Activated CD4-positive, alpha-beta memory T cell treated with anti-CD3 and anti-CD28 coated beads for 36 hours (primary cell): ENCODE measurements at regions not wholly inside any gene's neighbourhood (a gene's known extent, or its start where the extent isn't known, plus 50 kb on each side); places are given as distances from the start of the nearest gene placed in this dataset.
"Not testable (repeated sequence)": the region's sequence is repeated elsewhere in the genome, so short reads cannot be mapped to it uniquely, and the experiment has no call there.

Source experiments
- CTCF ChIA-PET: fragments of 350-600 bp; sonication (Branson Sonifier 250); formaldehyde crosslinking; loops from one replicate; lab custom pipeline; 2021; ENCODE audit warnings: antibody characterized with exemption, inconsistent platforms; lab: Charles Lee
- POLR2A ChIA-PET: fragments of 350-600 bp; sonication (Branson Sonifier 250); formaldehyde crosslinking; loops from one replicate; lab custom pipeline; 2021; ENCODE audit warnings: antibody characterized with exemption; lab: Charles Lee
- DNase-seq: peaks from one replicate; pipeline ENCODE4 v3.0.0-alpha.2; 2020
- H3K27ac Mint-ChIP-seq: one replicate; pipeline ENCODE4 v1.8.0; 2021; ENCODE audit warnings: mixed read lengths
- H3K27me3 Mint-ChIP-seq: one replicate; pipeline ENCODE4 v1.8.0; 2021; ENCODE audit warnings: mixed read lengths
- H3K36me3 Mint-ChIP-seq: one replicate; pipeline ENCODE4 v1.8.0; 2021; ENCODE audit warnings: mixed read lengths
- H3K4me1 Mint-ChIP-seq: one replicate; pipeline ENCODE4 v1.8.0; 2021; ENCODE audit warnings: low read depth, mixed read lengths
- H3K4me3 Mint-ChIP-seq: one replicate; pipeline ENCODE4 v1.8.0; 2021; ENCODE audit warnings: mild to moderate bottlenecking, mixed read lengths
- H3K9me3 Mint-ChIP-seq: one replicate; pipeline ENCODE4 v1.8.0; 2021; ENCODE audit warnings: mixed read lengths
- intact Hi-C: fragments of 100-400 bp; cut with micrococcal nuclease; formaldehyde crosslinking; loops from one replicate; pipeline ENCODE4 v1.15.1; 2023

DNA sequence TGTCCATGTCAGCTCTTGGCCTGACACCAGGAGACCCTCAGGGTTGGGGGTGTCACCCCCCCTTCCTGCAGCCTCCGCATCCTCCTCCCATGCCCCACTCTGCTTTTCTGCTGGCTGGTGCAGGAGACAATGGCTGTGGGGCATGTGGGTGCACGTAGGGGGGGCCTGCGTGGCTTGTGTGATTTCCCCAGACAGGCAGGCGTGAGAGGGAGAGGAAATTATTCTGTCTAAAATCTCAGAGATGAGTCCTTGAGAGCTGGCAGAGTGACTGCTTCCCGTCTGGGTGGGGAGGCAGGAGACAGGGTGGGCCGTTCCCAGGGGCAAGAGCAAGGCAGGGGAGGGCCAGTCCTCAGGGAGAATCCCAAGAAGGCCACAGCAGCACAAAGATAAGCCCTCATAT lies 173.2 kb downstream of the TRIM43 start:
- POLR2A ChIA-PET, H3K27ac Mint-ChIP-seq, intact Hi-C loops, H3K36me3 Mint-ChIP-seq, CTCF ChIA-PET, H3K27me3 Mint-ChIP-seq, H3K9me3 Mint-ChIP-seq, H3K4me1 Mint-ChIP-seq, H3K4me3 Mint-ChIP-seq, DNase-seq: not testable (repeated sequence)

DNA sequence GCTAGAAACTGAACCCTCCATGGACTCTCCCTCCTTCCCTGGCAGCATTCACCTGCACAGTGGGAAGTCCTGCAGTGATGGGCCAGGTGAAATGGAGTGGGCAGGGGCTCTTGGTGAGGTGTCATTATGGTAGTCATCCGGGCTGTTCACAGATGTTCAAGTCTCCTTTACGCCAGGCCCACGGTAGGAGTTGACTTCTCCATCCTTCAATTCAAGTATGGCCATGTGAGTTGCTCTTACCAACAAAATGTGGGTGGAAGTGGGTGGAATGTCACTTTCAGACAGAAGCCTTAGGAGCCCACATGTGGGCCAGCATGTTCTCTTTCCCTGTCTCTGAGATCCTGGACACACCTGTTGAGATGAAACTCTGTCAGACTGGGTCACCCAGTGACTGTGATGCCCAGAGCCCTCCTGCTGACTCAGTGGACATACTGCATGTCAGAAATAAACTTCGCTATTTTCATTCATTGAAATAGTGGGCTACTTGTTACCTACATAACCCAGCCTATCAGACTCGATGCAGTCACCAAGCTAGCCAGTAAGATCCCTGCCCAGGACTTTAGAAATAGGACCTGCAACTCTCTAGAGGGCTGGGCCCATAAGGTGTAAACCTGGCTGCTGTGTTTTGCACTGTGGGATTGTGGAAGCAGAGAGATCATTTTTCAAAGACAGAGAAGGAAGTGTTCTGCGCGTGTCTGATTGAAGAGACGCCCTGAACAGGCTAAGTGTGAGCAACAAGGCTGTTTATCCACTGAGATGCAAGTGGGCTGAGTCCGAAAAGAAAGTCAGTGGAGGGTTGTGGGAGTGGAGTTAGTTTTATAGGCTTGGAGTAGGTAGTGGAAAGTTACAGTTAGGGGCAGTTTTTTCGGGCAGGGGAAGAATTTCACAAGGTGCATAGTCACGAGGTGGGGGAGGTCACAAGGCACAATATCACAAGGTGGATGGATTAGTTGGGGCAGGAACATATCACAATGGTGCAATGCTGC lies 174.4 kb downstream of the TRIM43 start:
- CTCF ChIA-PET, H3K9me3 Mint-ChIP-seq: not testable (repeated sequence)

GRCh38 chr2:95767531-95767930 lies 175.7 kb downstream of the TRIM43 start:
- H3K36me3 Mint-ChIP-seq, DNase-seq, H3K27me3 Mint-ChIP-seq, CTCF ChIA-PET, H3K4me1 Mint-ChIP-seq, H3K4me3 Mint-ChIP-seq, H3K27ac Mint-ChIP-seq, POLR2A ChIA-PET, intact Hi-C loops, H3K9me3 Mint-ChIP-seq: not testable (repeated sequence)

More for the DNA sequence above, 174.4 kb downstream of the TRIM43 start:
- H3K4me1 Mint-ChIP-seq, POLR2A ChIA-PET, H3K4me3 Mint-ChIP-seq, intact Hi-C loops, DNase-seq, H3K27ac Mint-ChIP-seq, H3K27me3 Mint-ChIP-seq, H3K36me3 Mint-ChIP-seq: not testable (repeated sequence)

DNA sequence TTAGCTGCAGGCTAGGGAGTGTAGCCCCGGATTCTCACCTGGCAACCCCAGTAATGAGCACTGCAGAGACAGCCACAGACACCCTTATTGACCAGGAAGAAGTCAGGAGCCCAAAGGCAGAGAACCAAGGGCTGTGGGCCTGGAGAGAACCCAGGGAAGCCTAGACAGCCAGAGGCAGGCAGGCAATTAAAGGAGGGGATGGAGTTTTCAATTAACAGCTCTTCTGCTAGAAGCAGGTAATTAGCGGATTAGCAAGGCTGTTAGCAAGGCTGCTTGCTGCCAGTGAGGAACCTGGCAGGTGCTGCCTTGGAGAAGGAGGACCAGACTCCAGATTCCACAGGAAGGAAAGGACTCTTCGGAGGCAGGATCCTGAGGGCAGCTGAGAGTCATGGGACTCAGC lies 176.1 kb downstream of the TRIM43 start:
- H3K4me3 Mint-ChIP-seq, DNase-seq, POLR2A ChIA-PET, H3K4me1 Mint-ChIP-seq, H3K27me3 Mint-ChIP-seq, intact Hi-C loops, H3K27ac Mint-ChIP-seq, H3K9me3 Mint-ChIP-seq, H3K36me3 Mint-ChIP-seq, CTCF ChIA-PET: not testable (repeated sequence)

- H3K4me1 Mint-ChIP-seq, CTCF ChIA-PET, POLR2A ChIA-PET, H3K27ac Mint-ChIP-seq, H3K27me3 Mint-ChIP-seq, H3K9me3 Mint-ChIP-seq, DNase-seq, H3K4me3 Mint-ChIP-seq, H3K36me3 Mint-ChIP-seq, intact Hi-C loops: not testable (repeated sequence)
Observed at GRCh38 chr2:95769256-95769655, 177.5 kb downstream of the TRIM43 start.

- intact Hi-C loops, H3K36me3 Mint-ChIP-seq, DNase-seq, CTCF ChIA-PET, H3K27me3 Mint-ChIP-seq, H3K27ac Mint-ChIP-seq, H3K9me3 Mint-ChIP-seq, H3K4me3 Mint-ChIP-seq, POLR2A ChIA-PET, H3K4me1 Mint-ChIP-seq: not testable (repeated sequence)
Observed at GRCh38 chr2:95770726-95771125, 178.9 kb downstream of the TRIM43 start.

- H3K27me3 Mint-ChIP-seq, H3K4me1 Mint-ChIP-seq, POLR2A ChIA-PET: not testable (repeated sequence)
Observed at GRCh38 chr2:95774322-95775192, 182.8 kb downstream of the TRIM43 start.

GRCh38 chr2:95775193-95775531 lies 183.4 kb downstream of the TRIM43 start:
- H3K9me3 Mint-ChIP-seq, CTCF ChIA-PET, intact Hi-C loops, H3K4me3 Mint-ChIP-seq, DNase-seq, H3K36me3 Mint-ChIP-seq, H3K4me1 Mint-ChIP-seq, H3K27me3 Mint-ChIP-seq, H3K27ac Mint-ChIP-seq, POLR2A ChIA-PET: not testable (repeated sequence)

More at GRCh38 chr2:95774322-95775192, 182.8 kb downstream of the TRIM43 start:
- H3K4me3 Mint-ChIP-seq, H3K9me3 Mint-ChIP-seq, H3K36me3 Mint-ChIP-seq, intact Hi-C loops, H3K27ac Mint-ChIP-seq, DNase-seq, CTCF ChIA-PET: not testable (repeated sequence)
